GM12892 (cell line): ENCODE measurements at regions not wholly inside any gene's neighbourhood (a gene's known extent, or its start where the extent isn't known, plus 50 kb on each side); places are given as distances from the start of the nearest gene placed in this dataset.

Source experiments
- POLR2A ChIP-seq: IDR thresholded peaks from 2 replicates; pipeline ENCODE4 v1.6.1; 2011; ENCODE audit warnings: low read depth, low read length, control low read depth
- POLR2AphosphoS5 ChIP-seq: IDR thresholded peaks from 2 replicates; pipeline ENCODE4 v1.6.1; 2011; ENCODE audit warnings: low read depth, low read length, control low read depth
- TAF1 ChIP-seq: IDR thresholded peaks from 2 replicates; pipeline ENCODE4 v1.6.1; 2011; ENCODE audit warnings: low read depth, mild to moderate bottlenecking, control low read depth, low read length, borderline replicate concordance

DNA sequence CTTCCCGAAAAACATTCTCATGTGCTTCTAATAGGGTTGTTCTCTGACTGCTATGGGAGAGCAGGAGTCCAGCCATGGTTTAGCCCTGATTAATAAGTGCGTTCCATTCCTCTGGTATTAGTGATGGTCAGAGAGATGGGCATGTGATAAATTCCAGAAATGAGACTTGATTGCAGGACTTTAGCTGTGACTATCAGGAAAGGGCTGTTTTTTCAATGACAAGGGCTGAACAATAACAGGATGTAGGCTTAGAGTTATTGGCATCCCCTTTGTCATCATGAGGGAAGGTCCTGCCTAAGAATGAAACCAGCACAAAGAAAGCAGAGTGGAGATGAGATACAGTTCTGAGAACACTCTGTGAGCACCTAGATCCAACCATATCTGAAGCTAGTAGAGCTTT is 494.6 kb downstream of the MIAT start:
- TF ChIP-seq POLR2AphosphoS5, result no peak
- no peak for TF ChIP-seq POLR2A
- no peak for TF ChIP-seq TAF1
